Cardiac fibroblast (primary cell): ENCODE measurements at regions not wholly inside any gene's neighbourhood (a gene's known extent, or its start where the extent isn't known, plus 50 kb on each side); places are given as distances from the start of the nearest gene placed in this dataset.

Experiments
- DNase-seq, 2 donors: peaks; one replicate each; pipeline versions ENCODE4 v3.0.0 to v3.0.0-alpha.2; 2010; ENCODE audit warnings: low read depth in 2 of 2
- H3K4me3 ChIP-seq, 2 donors: replicated peaks in 1 of 2; 1 replicate in 1 of 2; 2 replicates in 1 of 2; pipeline ENCODE4 v1.5.1; 2011; ENCODE audit warnings: low read depth in 2 of 2, low read length in 2 of 2, mild to moderate bottlenecking in 2 of 2, moderate library complexity in 1 of 2
- TF ChIP-seq, protein P1 (sequence below): IDR thresholded peaks from one replicate; pipeline ENCODE4 v1.5.1; 2011; ENCODE audit warnings: low read depth, mild to moderate bottlenecking, low read length, inconsistent platforms

- TF ChIP-seq, protein P1, sequence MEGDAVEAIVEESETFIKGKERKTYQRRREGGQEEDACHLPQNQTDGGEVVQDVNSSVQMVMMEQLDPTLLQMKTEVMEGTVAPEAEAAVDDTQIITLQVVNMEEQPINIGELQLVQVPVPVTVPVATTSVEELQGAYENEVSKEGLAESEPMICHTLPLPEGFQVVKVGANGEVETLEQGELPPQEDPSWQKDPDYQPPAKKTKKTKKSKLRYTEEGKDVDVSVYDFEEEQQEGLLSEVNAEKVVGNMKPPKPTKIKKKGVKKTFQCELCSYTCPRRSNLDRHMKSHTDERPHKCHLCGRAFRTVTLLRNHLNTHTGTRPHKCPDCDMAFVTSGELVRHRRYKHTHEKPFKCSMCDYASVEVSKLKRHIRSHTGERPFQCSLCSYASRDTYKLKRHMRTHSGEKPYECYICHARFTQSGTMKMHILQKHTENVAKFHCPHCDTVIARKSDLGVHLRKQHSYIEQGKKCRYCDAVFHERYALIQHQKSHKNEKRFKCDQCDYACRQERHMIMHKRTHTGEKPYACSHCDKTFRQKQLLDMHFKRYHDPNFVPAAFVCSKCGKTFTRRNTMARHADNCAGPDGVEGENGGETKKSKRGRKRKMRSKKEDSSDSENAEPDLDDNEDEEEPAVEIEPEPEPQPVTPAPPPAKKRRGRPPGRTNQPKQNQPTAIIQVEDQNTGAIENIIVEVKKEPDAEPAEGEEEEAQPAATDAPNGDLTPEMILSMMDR, result no peak
- no peak overlapping the region for H3K4me3 ChIP-seq
- DNase-seq, result no peak
These were observed 498.5 kb downstream of the QKI start for GRCh38 chr6:163913045-163913444.

GRCh38 chr6:163906006-163906710 lies 491.6 kb downstream of the QKI start:
- TF ChIP-seq, protein P1, result no peak
- no peak for DNase-seq
- H3K4me3 ChIP-seq, result no peak overlapping the region

GRCh38 chr6:163904186-163904585 lies 489.7 kb downstream of the QKI start:
- no peak for DNase-seq
- H3K4me3 ChIP-seq, result no peak overlapping the region
- TF ChIP-seq, protein P1, result no peak

DNA sequence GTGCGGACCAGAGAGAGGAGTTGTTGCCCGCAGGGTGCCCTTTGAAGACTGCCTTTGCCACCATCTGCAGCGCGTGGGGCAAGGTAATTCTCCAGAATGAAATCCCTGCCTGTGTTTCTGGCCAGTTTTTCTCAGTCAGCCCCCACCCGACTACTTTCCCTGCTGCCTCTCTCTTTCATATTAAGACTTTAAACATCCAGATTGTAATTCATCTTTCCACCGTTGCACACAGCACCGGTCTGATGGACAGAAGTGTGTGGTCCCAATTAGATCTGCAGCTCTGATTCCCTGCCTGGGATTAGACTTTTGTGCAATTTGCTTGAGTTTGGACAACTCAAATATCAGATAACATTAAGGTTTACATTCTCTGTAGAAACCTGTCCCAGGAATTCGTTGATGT lies 489.0 kb downstream of the QKI start:
- DNase-seq, result no peak
- TF ChIP-seq, protein P1, result no peak
- no peak overlapping the region for H3K4me3 ChIP-seq

DNA sequence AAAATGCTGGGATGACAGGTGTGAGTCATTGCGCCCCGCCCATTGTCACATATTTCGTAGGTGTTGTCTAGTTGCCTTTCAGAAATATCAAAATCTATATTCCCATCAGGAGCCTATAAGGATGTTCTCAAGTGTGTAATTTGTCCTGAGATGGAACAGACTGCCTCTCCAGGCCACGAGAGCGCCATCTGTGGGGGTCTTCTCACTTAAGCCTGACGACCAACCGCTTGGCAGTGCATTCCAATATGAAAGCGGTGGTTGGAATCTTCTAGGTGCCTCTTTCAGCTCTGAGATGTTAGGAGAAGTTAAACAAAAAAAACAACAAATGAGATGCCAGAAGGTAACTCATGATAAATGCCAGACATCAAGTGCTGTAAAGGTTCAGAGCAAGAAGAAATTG lies 488.5 kb downstream of the QKI start:
- H3K4me3 ChIP-seq, result no peak overlapping the region
- TF ChIP-seq, protein P1, result no peak
- DNase-seq, result no peak

- TF ChIP-seq, protein P1, result no peak
- no peak overlapping the region for H3K4me3 ChIP-seq
- DNase-seq, result no peak
These were observed 487.2 kb downstream of the QKI start for GRCh38 chr6:163901681-163902080.

GRCh38 chr6:163900570-163900969 lies 486.1 kb downstream of the QKI start:
- H3K4me3 ChIP-seq, result no peak overlapping the region
- DNase-seq, result peak in 1 of 2 donors; percentile 5
- TF ChIP-seq, protein P1, result no peak
